H7 (cell line): ENCODE measurements at regions not wholly inside any gene's neighbourhood (a gene's known extent, or its start where the extent isn't known, plus 50 kb on each side); places are given as distances from the start of the nearest gene placed in this dataset.
A peak's percentile ranks its signal among the peaks of the same experiment; 100 is the strongest.

ENCODE experiments used
- DNase-seq: peaks from one replicate; pipeline ENCODE4 v3.0.0; 2012
- H3K27me3 ChIP-seq: 2 replicates; pipeline ENCODE4 v1.6.0; 2011; ENCODE audit warnings: mild to moderate bottlenecking, low read length; ENCODE audit not compliant: control insufficient read depth, insufficient read depth
- H3K36me3 ChIP-seq: replicated peaks from 2 replicates; pipeline ENCODE4 v1.5.1; 2011; ENCODE audit warnings: low read length; ENCODE audit not compliant: control insufficient read depth, insufficient read depth
- H3K4me3 ChIP-seq: 2 replicates; pipeline ENCODE4 v1.5.1; 2011; ENCODE audit warnings: low read depth, mild to moderate bottlenecking, control low read depth, low read length, moderate library complexity; ENCODE audit not compliant: insufficient read depth

DNA sequence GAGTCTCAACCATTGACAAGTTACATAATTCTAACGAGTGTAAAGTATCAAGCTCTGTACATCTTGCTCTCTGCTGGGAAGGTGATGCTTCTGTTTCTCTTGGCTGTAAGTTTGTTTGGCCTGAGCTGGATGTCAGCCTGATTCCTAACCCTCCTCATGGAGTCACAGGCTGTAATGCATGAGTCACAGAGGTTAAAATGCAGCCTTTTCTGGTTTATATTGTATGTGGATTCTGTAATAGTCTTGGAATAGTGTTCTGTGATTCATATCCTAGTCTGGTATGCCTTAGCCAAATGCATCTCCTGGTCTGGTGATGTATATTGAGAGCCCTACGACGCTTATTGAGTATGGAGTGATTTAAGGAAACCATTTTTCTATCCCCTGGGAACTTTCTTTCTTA, 104.5 kb upstream of the FRMD6 start:
- no peak for DNase-seq
- Histone ChIP-seq H3K36me3 (no peaks in the 10 kb centered on the region), H3K4me3 (no peak overlapping the region), H3K27me3 (no peaks in the 10 kb centered on the region)

- Histone ChIP-seq H3K4me3 (no peak overlapping the region), H3K36me3 (no peaks in the 10 kb centered on the region), H3K27me3 (no peaks in the 10 kb centered on the region)
- DNase-seq, result no peak
These were observed 104.0 kb upstream of the FRMD6 start for GRCh38 chr14:51547701-51548100.

DNA sequence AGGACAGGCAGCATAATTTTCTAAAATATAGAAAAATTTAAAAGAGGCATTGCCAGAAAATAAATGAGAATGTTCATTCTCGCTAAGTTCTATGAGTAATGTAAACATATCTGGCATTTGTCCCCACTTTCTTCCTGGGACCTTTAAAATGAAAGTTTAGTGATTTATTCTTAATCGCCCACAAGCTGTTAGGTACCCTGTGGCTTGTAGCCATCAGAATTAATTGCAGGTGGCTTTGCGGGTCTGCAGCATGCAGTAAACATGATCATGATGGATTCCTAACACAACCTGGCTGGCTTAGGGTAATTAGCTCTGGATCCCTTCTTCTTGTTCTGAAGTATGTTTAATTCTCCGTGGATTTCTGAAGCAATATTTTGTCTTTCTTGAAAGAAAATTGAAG, 103.5 kb upstream of the FRMD6 start:
- Histone ChIP-seq H3K27me3 (no peaks in the 10 kb centered on the region), H3K36me3 (no peaks in the 10 kb centered on the region), H3K4me3 (no peak overlapping the region)
- no peak for DNase-seq

- H3K27me3 ChIP-seq, result no peaks in the 10 kb centered on the region
- no peaks in the 10 kb centered on the region for H3K36me3 ChIP-seq
- no peak for DNase-seq
These were observed 101.1 kb upstream of the FRMD6 start for GRCh38 chr14:51550636-51551035.

DNA sequence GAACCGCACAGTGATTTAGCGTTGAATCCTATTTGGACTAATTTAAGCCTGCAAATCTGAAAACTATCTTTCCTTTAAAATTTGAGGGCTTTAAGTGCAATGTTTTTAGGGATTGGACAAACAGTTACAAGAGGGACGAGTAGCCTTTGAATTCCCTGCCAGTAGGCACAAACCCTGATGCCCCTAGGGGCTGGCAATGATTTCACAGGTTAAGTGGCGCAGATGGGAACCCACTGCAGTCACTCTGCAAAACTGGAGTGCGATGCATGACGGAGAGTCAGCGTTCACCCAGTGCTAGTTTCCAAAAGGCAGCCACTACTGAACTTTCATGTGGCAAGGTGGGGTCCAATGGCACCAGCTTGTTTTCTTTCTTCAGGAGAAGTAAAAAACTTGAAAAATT, 99.4 kb upstream of the FRMD6 start:
- H3K27me3 ChIP-seq, result no peaks in the 10 kb centered on the region
- DNase-seq, result peak; percentile 46
- no peak overlapping the region for H3K4me3 ChIP-seq

More at GRCh38 chr14:51550636-51551035, 101.1 kb upstream of the FRMD6 start:
- no peak overlapping the region for H3K4me3 ChIP-seq

DNA sequence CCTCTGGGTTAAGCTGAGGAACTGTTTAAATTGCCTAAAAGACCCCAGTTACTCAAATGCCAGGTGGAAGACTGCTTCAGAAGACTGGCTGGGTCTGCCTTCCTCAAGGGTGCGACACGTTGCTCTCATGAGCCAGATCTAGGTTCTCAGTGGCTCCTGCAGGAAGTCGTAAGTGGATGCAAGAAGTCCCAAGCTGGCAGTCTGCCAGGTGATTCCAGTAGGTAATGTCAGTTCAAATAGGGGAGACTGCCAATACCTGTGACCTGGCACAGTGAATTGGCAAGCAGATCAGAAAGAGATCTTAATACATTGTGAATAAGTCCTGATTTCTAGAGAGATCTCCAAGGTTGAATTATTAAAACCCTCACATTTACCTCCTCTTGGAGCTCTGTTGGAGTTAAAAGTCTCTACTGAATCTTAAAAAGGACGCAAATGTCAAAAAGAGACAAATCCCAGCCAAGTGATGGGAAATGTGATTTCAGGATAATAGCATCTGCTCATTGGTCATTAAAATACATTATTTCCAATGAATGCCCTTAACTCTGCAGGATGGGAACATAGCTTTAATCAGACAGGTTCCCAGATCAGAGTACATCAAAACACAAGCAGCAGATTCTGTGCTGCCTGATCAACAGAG, 98.8 kb upstream of the FRMD6 start:
- Histone ChIP-seq H3K4me3 (no peak overlapping the region), H3K36me3 (no peaks in the 10 kb centered on the region), H3K27me3 (no peaks in the 10 kb centered on the region)
- DNase-seq, result no peak

More for the DNA sequence above, 99.4 kb upstream of the FRMD6 start:
- no peaks in the 10 kb centered on the region for H3K36me3 ChIP-seq

- no peaks in the 10 kb centered on the region for H3K27me3 ChIP-seq
- no peak overlapping the region for H3K4me3 ChIP-seq
- DNase-seq, result no peak
- H3K36me3 ChIP-seq, result no peaks in the 10 kb centered on the region
These were observed 97.3 kb upstream of the FRMD6 start for GRCh38 chr14:51554339-51554920.

GRCh38 chr14:51554953-51555352, 96.8 kb upstream of the FRMD6 start:
- no peak overlapping the region for H3K4me3 ChIP-seq
- no peaks in the 10 kb centered on the region for H3K27me3 ChIP-seq
- no peaks in the 10 kb centered on the region for H3K36me3 ChIP-seq
- DNase-seq, result no peak

DNA sequence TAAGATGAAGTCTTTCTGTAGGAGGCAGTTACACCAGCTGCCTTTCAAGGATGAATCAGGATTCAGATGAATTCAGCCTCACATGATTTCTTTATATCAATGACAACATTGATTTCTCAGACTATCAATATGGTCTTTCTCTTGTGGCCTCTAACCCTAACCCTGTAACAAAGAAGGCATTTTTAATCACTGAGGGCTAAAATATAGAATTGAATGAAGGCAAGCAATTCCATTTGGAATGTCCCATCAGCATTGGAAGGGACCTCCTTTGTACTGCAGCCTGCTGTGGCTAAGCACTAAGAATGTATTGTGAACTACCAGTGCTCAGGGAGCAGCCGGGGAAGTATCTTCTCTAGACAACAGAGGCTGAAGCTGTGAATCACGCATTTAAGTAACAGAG, 90.6 kb upstream of the FRMD6 start:
- Histone ChIP-seq H3K36me3 (no peaks in the 10 kb centered on the region), H3K27me3 (no peaks in the 10 kb centered on the region), H3K4me3 (no peak overlapping the region)
- DNase-seq, result no peak

DNA sequence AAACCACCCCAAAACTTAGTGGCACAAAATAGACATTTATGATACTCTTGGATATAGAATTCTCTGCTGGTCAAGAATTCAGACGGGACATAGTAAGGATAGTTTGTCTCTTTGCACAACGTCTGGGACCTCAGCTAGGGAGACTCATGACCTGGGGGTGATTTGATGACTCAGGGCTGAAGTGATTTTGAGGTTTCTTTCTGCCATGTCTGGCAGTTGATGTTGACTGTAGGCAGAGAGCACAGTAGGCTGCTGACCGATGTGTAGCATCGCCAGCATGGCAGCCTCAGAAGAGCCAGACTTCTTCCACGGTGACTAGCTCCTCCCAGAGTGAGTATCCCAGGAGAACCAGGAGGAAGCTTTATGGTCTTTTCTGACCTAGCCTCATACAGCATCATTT, 88.9 kb upstream of the FRMD6 start:
- Histone ChIP-seq H3K4me3 (no peak overlapping the region), H3K27me3 (no peaks in the 10 kb centered on the region), H3K36me3 (no peaks in the 10 kb centered on the region)
- DNase-seq, result no peak

DNA sequence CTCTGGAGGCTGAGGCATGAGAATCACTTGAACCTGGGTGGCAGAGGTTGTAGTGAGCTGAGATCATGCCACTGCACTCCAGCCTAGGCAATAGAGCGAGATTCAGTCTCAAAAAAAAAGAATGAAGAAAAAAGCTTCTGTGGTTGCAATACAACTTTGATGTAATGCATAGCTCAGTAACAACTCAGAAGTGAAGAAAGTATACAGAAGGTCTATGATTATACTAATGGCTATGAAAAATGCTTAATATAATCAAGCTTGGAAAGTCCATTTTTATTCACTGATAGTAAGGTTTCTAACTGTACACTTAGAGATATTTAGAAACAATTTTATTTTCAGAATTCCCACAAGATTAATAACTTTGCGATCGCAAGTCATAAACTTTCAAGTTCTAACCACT, 88.2 kb upstream of the FRMD6 start:
- Histone ChIP-seq H3K27me3 (no peaks in the 10 kb centered on the region), H3K36me3 (no peaks in the 10 kb centered on the region), H3K4me3 (no peak overlapping the region)
- DNase-seq, result no peak

GRCh38 chr14:51564460-51564859, 87.2 kb upstream of the FRMD6 start:
- H3K27me3 ChIP-seq, result no peaks in the 10 kb centered on the region
- no peaks in the 10 kb centered on the region for H3K36me3 ChIP-seq
- DNase-seq, result no peak

GRCh38 chr14:51564986-51565604, 86.6 kb upstream of the FRMD6 start:
- H3K36me3 ChIP-seq, result no peaks in the 10 kb centered on the region
- H3K27me3 ChIP-seq, result no peaks in the 10 kb centered on the region
- no peak overlapping the region for H3K4me3 ChIP-seq
- no peak for DNase-seq

More at GRCh38 chr14:51564460-51564859, 87.2 kb upstream of the FRMD6 start:
- no peak overlapping the region for H3K4me3 ChIP-seq

GRCh38 chr14:51566831-51567582, 84.7 kb upstream of the FRMD6 start:
- no peaks in the 10 kb centered on the region for H3K36me3 ChIP-seq

DNA sequence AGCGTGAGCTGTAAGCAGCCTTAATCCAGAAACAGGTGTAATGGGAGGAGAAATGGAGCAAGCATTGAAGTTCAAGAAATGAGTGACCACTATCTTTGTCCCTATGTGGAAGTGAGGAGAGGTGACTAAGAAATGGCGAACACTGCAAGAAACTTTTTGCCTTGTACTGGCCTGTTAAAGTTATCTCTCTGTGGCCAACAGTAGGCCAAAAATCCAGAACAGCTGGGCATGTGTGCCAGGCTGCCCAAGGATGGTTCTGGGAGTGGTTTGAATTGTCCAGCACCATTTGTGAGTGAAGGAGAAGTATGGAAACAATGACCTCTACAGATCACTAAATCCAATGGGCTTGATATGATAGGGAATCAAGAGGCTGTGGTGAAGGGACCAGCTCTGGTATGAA, 83.3 kb upstream of the FRMD6 start:
- Histone ChIP-seq H3K27me3 (no peaks in the 10 kb centered on the region), H3K36me3 (no peaks in the 10 kb centered on the region), H3K4me3 (no peak overlapping the region)
- no peak for DNase-seq

More at GRCh38 chr14:51566831-51567582, 84.7 kb upstream of the FRMD6 start:
- no peak overlapping the region for H3K4me3 ChIP-seq
- DNase-seq, result no peak
- no peaks in the 10 kb centered on the region for H3K27me3 ChIP-seq
